Keratinocyte (primary cell): ENCODE measurements at regions not wholly inside any gene's neighbourhood (a gene's known extent, or its start where the extent isn't known, plus 50 kb on each side); places are given as distances from the start of the nearest gene placed in this dataset.

ENCODE experiments used
- DNase-seq: peaks from one replicate; pipeline ENCODE4 v3.0.0-alpha.2; 2011; ENCODE audit warnings: low read depth, missing footprints, low spot score
- FAIRE-seq: peaks from 2 replicates; lab custom pipeline; 2011; peaks lifted over from hg19 to GRCh38; lab: Jason Lieb, UNC
- H2AFZ ChIP-seq: 2 replicates; pipeline ENCODE4 v1.6.0; 2012; ENCODE audit warnings: low read length, control low read depth, inconsistent platforms; ENCODE audit not compliant: control insufficient read depth
- H3K27ac ChIP-seq: 2 replicates; pipeline ENCODE4 v1.5.1; 2011; ENCODE audit warnings: low read length; ENCODE audit not compliant: control insufficient read depth, insufficient read depth
- H3K27me3 ChIP-seq: 3 replicates; pipeline ENCODE4 v1.6.0; 2011; ENCODE audit warnings: low read length; ENCODE audit not compliant: control insufficient read depth, insufficient read depth; ENCODE audit errors: extremely low read depth
- H3K36me3 ChIP-seq, 2 experiments: 2 replicates in 1 of 2; 3 replicates in 1 of 2; pipeline ENCODE4 v1.5.1; 2011; ENCODE audit warnings: low read length in 2 of 2, mild to moderate bottlenecking in 1 of 2; ENCODE audit not compliant: control insufficient read depth in 2 of 2, insufficient read depth in 2 of 2; ENCODE audit errors: extremely low read depth in 1 of 2
- H3K4me1 ChIP-seq: 3 replicates; pipeline ENCODE4 v1.5.1; 2011; ENCODE audit warnings: low read length; ENCODE audit not compliant: control insufficient read depth, insufficient read depth; ENCODE audit errors: extremely low read depth
- H3K4me2 ChIP-seq: 3 replicates; pipeline ENCODE4 v1.6.0; 2011; ENCODE audit warnings: low read depth, low read length; ENCODE audit not compliant: control insufficient read depth, insufficient read depth; ENCODE audit errors: extremely low read depth
- H3K4me3 ChIP-seq, 3 experiments: fragments of 200-600 bp in 1 of 3; sonication (generic) in 1 of 3; 2 replicates in 2 of 3; 3 replicates in 1 of 3; pipeline ENCODE4 v1.5.1; 2011 to 2016; ENCODE audit warnings: low read length in 3 of 3, mild to moderate bottlenecking in 3 of 3, control low read depth in 2 of 3, inconsistent platforms in 1 of 3, low read depth in 1 of 3, mixed read lengths in 1 of 3, mixed run types in 1 of 3, moderate library complexity in 1 of 3; ENCODE audit not compliant: control insufficient read depth in 2 of 3, insufficient read depth in 2 of 3; ENCODE audit errors: extremely low read depth in 1 of 3
- H3K79me2 ChIP-seq: 2 replicates; pipeline ENCODE4 v1.6.0; 2012; ENCODE audit warnings: low read length; ENCODE audit not compliant: control insufficient read depth, insufficient read depth
- H3K9ac ChIP-seq: 3 replicates; pipeline ENCODE4 v1.6.0; 2011; ENCODE audit warnings: low read length; ENCODE audit not compliant: control insufficient read depth, insufficient read depth; ENCODE audit errors: extremely low read depth
- H3K9me1 ChIP-seq: 3 replicates; pipeline ENCODE4 v1.6.0; 2011; ENCODE audit warnings: low read length; ENCODE audit not compliant: control insufficient read depth, insufficient read depth; ENCODE audit errors: extremely low read depth
- H3K9me3 ChIP-seq: 2 replicates; pipeline ENCODE4 v1.5.1; 2012; ENCODE audit warnings: low read depth, low read length; ENCODE audit not compliant: control insufficient read depth
- H4K20me1 ChIP-seq: 3 replicates; pipeline ENCODE4 v1.6.0; 2011; ENCODE audit warnings: low read length; ENCODE audit not compliant: control insufficient read depth, insufficient read depth; ENCODE audit errors: extremely low read depth
- EZH2 ChIP-seq: IDR thresholded peaks from one replicate; pipeline ENCODE4 v1.6.1; 2012; ENCODE audit warnings: inconsistent platforms, mild to moderate bottlenecking, low read length, moderate library complexity
- dilution Hi-C: fragments of 300-500 bp; cut with MboI; formaldehyde crosslinking; loops from one replicate; pipeline ENCODE4 v1.7.0; 2020; ENCODE audit warnings: low sequenced_read_pairs; ENCODE audit not compliant: extremely low pct_ligation_motif_present
- TF ChIP-seq, protein P1 (sequence below), 3 experiments: IDR thresholded peaks in 1 of 3; conservative IDR thresholded peaks in 1 of 3; optimal IDR thresholded peaks in 1 of 3; 2 replicates in 2 of 3; 3 replicates in 1 of 3; pipeline versions ENCODE3 to v1.5.1; 2011; ENCODE audit warnings: low read length in 3 of 3, mild to moderate bottlenecking in 3 of 3, moderate library complexity in 2 of 3, control low read depth in 1 of 3, inconsistent platforms in 1 of 3; ENCODE audit not compliant: insufficient read depth in 2 of 3; ENCODE audit errors: extremely low read depth in 1 of 3

DNA sequence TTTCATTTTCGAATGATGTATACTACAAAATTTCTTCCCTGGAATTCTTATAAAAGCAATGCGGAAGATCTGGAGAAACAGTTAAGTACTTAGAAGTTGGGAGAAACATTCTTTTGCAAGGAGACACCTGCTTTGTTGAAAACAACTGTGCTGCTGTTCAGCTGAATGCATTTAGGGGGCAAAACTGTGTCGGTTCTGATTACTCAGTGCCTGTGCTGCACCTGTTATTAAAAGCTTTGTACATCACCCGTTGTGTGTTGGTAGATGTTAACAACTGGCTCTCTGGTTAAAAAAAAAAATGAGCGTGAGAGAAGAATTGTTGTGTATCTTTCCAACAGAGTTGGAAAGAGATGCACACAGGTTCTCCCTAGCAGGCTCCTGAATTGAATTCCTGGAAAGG lies 184.1 kb upstream of the HHIP start:
- dilution Hi-C loops = no loop called here

GRCh38 chr4:144463236-144463635 lies 182.7 kb upstream of the HHIP start:
- no peak overlapping the region for H3K4me3 ChIP-seq
- no peaks in the 10 kb centered on the region for H3K9me1 ChIP-seq
- H3K36me3 ChIP-seq = no peaks in the 10 kb centered on the region
- H2AFZ ChIP-seq = no peak overlapping the region
- dilution Hi-C loops = no loop called here
- H3K79me2 ChIP-seq = no peaks in the 10 kb centered on the region
- no peak for DNase-seq
- TF ChIP-seq EZH2 = no peak
- TF ChIP-seq, protein P1, sequence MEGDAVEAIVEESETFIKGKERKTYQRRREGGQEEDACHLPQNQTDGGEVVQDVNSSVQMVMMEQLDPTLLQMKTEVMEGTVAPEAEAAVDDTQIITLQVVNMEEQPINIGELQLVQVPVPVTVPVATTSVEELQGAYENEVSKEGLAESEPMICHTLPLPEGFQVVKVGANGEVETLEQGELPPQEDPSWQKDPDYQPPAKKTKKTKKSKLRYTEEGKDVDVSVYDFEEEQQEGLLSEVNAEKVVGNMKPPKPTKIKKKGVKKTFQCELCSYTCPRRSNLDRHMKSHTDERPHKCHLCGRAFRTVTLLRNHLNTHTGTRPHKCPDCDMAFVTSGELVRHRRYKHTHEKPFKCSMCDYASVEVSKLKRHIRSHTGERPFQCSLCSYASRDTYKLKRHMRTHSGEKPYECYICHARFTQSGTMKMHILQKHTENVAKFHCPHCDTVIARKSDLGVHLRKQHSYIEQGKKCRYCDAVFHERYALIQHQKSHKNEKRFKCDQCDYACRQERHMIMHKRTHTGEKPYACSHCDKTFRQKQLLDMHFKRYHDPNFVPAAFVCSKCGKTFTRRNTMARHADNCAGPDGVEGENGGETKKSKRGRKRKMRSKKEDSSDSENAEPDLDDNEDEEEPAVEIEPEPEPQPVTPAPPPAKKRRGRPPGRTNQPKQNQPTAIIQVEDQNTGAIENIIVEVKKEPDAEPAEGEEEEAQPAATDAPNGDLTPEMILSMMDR (optimal IDR thresholded peaks at IDR 0.05 in 1 of 3, IDR thresholded peaks at IDR 0.05 in 1 of 3, conservative IDR thresholded peaks at IDR 0.05 in 1 of 3; ENCODE audit: extremely low read depth in 1 of 3, insufficient read depth in 2 of 3, low read length in 3 of 3) = no peak
- no peaks in the 10 kb centered on the region for H4K20me1 ChIP-seq
- H3K27ac ChIP-seq = no peak overlapping the region
- H3K9ac ChIP-seq = no peak overlapping the region
- H3K27me3 ChIP-seq = no peaks in the 10 kb centered on the region
- FAIRE-seq = no peak
- no peaks in the 10 kb centered on the region for H3K9me3 ChIP-seq
- no peaks in the 10 kb centered on the region for H3K4me1 ChIP-seq
- no peak overlapping the region for H3K4me2 ChIP-seq

More for the DNA sequence above, 184.1 kb upstream of the HHIP start:
- no peak overlapping the region for H3K4me2 ChIP-seq
- H3K9me1 ChIP-seq = no peaks in the 10 kb centered on the region
- H2AFZ ChIP-seq = no peak overlapping the region
- FAIRE-seq (no peak), DNase-seq (no peak)
- no peak overlapping the region for H3K4me3 ChIP-seq
- no peak overlapping the region for H3K9ac ChIP-seq
- H3K27ac ChIP-seq = no peak overlapping the region
- H3K9me3 ChIP-seq = no peaks in the 10 kb centered on the region
- no peak for TF ChIP-seq EZH2
- TF ChIP-seq, protein P1 (optimal IDR thresholded peaks at IDR 0.05 in 1 of 3, IDR thresholded peaks at IDR 0.05 in 1 of 3, conservative IDR thresholded peaks at IDR 0.05 in 1 of 3; ENCODE audit: extremely low read depth in 1 of 3, insufficient read depth in 2 of 3, low read length in 3 of 3) = no peak
- H3K36me3 ChIP-seq = no peaks in the 10 kb centered on the region
- no peaks in the 10 kb centered on the region for H3K4me1 ChIP-seq
- no peaks in the 10 kb centered on the region for H3K27me3 ChIP-seq
- H3K79me2 ChIP-seq = no peaks in the 10 kb centered on the region
- no peaks in the 10 kb centered on the region for H4K20me1 ChIP-seq
